Activated CD8-positive, alpha-beta memory T cell treated with anti-CD3 and anti-CD28 coated beads, Interleukin-2, amount 50 U/mL, for 24 hours (primary cell): ENCODE measurements at regions not wholly inside any gene's neighbourhood (a gene's known extent, or its start where the extent isn't known, plus 50 kb on each side); places are given as distances from the start of the nearest gene placed in this dataset.
"Not testable (repeated sequence)": the region's sequence is repeated elsewhere in the genome, so short reads cannot be mapped to it uniquely, and the experiment has no call there.

Experiments used
- DNase-seq: peaks from one replicate; pipeline ENCODE4 v3.0.0-alpha.2; 2020; ENCODE audit errors: extremely low read depth

DNA sequence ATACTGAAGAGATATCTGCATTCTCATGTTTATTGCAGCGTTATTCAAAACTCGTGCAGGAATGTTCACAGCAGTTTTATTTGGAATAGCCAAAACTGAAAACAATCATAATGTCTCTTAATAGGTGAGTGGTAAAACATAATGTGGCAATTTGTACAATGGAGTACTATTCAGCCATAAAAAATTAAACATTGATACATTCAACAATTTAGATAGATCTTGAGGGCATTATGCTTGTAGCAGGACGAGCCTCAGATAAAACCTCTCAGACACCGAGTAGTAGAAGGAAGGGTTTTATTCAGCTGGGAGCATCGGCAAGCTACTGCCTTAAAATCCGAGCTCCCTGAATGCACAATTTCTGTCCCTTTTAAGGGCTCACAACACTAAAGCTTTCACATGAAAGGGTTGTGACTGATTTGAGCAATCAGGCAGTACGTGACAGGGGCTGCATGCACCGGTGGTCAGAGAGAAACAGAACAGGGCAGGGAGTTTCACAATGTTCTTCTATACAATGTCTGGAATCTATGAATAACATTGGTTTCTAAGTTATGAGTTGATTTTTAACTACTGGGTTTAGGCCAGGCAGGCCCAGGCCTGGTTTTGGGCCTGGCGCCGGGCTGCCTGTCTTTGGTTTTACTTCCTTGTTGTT lies 195.3 kb upstream of the PRSS16 start:
- not testable (repeated sequence) for DNase-seq

DNA sequence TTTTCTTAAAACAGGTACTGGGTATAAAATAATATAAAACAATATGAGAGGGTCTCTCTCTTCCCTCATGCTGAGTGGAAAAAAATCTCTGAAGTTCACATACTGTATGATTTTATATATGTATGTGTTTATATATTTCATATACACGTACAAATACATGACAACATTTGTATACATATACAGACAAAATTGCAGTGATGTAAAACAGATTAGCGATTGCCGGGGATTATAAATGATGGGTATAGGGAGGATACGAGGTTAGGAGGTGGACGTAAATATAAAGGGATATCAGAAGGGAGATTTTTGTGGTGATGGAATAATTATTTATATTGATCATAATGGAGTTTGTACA lies 194.8 kb upstream of the PRSS16 start:
- no peak for DNase-seq

DNA sequence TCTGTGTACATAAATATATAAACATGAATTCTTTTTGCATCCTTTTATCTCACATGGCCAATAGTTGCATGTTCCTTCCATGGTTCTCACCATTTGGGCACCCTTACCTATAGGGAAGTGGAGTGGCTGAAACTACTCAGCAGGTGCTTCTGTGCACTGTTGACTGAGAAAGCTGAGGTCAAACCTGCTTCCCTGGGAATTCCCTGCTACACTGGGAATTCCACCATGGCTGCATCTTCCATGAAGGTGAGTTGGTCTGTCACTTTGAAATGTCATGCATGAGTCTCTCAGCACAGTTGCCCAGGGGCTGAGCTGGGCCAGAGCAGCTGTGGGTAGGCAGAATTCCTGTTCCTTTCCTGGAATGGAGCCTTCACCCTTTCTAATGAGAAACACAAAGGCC lies 193.8 kb upstream of the PRSS16 start:
- no peak for DNase-seq

DNA sequence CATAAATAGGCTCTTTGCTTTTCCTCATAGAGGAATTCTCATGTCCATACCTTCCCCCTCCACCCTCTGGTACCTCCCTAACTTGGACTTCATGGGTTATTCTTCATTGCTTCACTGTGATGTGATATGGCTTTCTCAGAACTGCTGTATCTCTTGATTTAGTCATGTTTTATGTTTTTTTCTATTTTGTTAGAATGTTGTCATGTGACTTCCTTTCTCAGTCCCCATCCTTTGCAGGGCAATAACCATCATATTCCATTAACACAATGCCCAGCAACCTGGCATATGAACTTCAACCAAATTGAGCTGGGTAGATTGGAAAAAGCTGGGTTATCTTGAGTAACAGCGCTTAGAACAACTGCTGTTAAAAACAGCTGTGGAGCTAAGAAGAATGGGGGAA lies 190.9 kb upstream of the PRSS16 start:
- no peak for DNase-seq

DNA sequence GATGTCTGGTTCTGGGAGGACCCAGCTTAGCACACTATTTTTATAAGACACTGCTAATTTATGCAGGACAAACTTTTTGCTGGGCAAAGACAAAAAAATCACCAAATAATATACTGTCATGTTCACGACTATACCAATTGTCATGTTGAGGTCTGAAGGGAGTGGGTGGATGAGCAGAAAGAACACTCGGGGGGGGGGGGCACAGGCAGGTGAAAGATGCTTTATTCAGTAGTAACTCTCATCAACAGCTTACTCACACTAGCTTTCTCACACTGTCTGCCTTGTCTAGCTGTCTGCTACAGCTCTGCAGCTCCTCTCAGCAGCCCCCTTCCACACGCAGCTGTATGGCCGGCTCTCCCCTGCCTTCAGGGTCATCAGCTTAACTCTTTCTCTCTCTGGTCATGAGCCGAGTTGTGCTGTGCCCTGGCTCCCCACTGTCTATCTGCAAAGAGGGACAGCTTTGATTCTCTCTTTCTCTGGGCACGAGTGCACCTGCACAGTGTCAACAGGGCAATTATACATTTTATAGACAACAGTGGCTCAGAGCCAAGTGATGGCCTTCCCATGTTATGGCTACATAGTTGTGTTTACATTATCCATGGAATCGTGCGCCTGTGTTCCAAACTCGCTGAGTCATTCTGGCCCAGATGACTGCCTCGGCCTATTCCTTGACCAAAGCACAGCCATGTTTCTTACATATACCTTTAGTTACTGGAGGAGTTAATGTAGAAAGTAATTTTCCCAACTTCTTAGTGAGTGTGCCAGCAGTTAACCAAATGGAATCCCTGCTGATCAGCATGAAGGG lies 187.7 kb upstream of the PRSS16 start:
- no peak for DNase-seq

DNA sequence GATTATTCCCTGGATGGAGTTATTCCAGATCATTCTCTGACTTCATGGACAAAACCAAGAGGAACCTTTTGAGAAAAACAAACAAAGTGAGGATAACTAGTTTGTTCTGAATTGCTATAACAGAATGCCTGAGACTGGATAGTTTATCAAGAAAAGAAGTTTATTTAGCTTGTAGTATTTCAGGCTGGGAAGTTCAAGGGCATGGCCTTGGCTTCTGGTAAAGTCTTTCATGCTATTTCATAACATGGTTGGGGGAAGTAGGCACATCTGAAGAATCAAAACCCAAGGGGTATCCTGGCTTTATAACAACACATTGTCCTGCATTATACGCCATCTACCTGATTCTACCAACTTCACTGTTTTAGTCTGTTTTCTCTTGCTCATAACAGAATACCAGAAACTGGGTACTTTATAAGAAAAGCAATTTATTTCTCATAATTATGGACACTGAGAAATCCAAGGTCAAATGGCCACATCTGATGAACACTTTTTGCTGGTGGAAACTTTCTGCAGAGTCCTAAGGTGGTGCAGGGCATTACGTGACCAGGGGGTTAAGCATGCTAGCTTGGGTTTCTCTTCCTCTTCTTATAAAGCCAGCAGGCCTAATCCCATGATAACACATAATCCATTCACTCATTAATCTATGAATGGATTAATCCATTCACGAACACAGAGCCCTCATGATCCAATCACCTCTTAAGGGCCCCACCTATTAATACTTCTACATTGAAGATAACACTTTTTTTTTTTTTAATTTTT lies 186.1 kb upstream of the PRSS16 start:
- DNase-seq, result no peak

DNA sequence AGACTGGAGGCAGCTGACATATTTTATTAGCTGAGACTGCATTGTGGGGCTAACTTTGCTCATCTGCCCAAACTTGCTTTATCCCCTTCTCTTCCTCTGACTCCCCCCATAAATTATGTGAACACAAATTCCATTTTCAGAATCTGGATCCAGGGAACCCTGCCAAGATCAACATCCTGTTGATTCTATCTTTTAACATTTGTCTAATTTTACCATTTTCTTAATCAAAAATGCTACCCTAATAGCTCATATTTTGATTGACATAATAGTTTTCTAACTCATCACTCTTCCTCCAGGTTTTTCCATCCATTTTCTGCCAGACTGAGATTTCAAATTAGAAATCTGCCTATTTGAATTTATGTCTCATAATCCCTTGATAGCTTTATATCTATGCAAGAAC lies 184.7 kb upstream of the PRSS16 start:
- DNase-seq, result no peak

DNA sequence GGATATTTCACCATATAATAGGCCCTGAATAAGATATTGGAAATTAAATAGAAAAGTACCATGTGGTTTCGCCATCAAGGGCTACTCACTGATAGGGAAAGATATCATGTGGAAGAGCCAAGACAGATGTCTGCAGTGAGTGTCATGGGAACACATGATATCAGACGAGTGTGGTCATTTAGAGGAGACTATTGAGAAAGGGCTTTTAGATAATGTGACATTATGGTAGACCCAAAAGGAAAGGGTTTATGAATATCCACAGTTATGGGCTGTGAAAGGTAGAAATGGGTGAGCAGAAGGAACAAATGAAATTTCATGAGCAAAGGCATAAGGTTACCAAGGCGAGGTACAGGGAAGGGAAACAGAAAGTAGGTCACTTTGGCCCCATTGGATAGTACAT lies 182.3 kb upstream of the PRSS16 start:
- no peak for DNase-seq

DNA sequence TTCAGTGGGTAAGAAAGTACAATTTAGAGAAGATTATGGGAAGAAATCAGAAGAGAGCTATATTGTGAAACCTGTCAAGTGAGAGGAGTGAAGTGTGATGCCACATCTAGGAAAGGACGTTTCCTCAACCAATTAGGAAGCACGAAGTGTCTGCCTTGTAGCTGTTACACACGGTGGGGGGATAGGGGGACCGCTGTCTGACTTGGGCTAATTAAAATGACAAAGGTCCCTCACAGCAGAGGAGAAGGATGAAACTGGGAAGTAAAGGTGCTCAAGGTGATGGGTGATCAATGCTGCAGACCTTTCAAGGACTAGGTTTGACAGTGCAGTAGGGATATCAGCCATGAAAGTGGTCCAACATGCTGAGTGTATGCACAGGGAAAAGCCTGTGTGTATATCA lies 181.1 kb upstream of the PRSS16 start:
- no peak for DNase-seq

DNA sequence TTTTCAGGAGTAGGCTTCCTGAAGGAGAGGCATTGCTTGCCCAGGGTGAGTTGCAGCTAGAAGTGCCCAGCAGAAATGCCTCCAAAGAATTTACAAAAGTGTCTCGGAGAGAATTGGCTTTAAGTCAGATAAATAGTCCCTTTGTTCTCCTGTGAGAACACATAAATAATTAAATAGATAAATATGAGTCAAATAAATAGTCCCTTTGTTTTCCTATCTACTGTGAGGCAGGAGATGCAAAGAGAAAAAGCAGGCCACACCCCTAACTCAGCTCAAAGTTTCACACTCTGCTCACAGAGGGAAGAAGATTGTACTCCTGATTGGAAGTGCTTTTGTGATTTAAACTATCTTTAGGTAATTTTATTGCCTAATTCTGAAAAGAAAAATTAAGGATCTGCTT lies 180.7 kb upstream of the PRSS16 start:
- no peak for DNase-seq

DNA sequence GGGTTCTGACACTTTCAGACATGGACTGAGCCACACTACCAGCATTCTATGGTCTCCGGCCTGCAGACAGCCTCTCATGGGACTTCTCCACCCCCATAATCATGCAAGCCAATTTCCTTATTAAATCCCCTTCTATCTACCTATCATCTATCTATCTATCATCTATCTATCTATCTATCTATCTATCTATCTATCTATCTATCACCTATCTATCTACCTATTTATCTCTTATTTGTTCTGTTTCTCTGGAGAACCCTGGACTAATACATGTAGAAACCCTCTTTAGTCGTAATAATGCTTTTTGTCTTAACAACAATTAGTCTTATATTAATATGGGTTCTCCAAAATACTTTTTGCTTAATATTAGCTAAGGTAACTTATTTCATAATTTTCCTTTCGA lies 174.1 kb upstream of the PRSS16 start:
- DNase-seq, result no peak

DNA sequence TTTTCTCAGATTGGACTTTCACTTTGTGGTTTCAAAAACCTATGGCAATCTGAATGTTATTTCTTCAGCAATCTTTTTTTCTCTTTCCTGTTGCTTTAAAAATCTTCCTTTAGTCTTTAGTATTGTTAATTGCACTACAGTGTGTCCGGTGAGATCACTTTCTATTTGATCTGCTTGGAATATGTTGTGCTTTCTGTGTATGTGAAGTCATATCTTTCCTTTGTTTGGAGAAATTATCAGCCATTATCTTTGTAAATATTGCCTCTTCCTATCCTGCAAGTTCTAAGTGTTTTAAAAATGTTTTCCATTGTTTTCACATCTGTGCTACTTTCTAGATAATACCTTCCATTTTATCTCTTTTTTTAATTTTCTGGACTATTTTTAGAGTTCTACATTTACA lies 171.4 kb upstream of the PRSS16 start:
- DNase-seq, result no peak

DNA sequence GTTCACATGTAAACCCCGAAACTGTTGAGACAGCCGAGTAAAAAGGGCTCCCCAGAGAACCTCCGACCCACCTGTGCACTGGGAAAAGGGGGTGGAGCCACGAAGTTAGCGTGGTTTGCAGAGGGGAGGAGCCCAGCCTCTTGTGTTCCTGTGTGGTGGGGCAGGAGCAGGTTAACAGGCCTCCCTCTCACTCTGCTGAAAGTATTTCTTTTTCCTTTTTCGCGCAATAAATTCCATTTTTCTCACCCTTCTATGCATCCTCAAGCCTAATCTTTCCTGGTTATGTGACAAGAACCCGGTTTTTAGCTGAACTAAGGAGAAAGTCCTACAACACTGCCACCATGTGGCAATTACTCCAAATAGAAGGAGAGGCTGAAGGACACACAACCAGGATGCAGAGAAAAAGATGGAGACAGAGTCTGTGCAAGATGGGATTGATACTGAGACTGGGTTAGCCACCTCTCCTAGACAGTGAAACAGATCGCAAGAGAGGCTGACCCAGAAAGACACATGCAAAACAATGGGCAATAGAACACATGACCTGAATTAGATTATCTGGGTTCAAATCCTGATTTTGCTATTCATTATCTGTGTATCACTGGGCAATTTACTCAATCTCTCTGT lies 168.7 kb upstream of the PRSS16 start:
- no peak for DNase-seq

DNA sequence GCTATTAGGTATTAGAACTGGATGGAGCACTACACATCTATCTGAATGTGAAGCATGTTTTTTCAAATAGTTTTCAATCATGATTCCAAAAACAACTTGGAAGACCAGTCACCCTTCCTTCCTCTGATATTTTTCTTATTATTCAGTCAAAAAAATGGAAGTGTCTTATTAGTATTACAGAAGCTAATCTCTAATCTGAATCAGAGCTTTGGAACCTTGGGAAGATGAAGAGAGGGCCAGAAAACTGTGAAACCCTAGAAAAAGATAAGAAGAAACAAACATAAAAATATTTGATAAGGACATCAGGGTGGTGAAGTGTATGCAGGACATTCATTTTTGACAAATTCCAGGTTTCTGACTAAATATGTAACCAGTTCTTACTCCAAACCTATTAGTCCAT lies 166.3 kb upstream of the PRSS16 start:
- DNase-seq, result no peak

DNA sequence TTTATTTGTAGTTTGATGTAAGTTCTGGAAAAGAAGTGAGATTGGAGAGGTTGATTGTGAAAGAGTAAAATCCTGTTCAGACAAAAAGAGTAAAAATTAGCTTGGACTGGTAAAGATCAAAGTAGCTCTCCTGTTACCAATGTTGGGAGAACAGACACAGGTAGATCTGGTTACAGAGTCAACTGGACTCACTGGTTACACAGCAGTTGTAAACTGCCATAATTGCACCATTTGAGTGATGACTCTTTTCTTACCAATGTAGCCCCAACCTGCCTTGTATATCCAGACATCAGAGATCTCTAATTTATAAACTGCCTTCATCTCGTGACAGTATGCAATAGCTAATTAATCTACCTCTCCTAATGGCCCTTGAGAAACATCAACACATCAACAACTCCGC lies 165.6 kb upstream of the PRSS16 start:
- no peak for DNase-seq

DNA sequence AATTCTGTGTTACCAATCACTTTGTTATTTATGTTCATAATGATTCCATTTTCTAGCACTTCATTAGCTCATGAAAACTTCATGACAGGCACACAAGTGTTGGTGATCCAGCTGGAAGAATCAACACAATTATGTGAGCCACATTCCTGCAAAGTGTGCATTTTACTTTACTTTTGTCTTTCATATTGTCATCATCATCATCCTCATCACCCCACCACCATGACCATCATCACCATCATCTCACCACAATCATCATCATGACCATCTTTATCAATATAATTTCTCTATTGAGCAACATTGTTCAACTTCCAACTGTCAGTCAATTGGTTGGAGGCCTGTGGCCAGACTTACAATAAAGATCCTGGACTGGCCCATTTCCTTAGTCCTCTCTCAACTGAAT lies 159.4 kb upstream of the PRSS16 start:
- no peak for DNase-seq

DNA sequence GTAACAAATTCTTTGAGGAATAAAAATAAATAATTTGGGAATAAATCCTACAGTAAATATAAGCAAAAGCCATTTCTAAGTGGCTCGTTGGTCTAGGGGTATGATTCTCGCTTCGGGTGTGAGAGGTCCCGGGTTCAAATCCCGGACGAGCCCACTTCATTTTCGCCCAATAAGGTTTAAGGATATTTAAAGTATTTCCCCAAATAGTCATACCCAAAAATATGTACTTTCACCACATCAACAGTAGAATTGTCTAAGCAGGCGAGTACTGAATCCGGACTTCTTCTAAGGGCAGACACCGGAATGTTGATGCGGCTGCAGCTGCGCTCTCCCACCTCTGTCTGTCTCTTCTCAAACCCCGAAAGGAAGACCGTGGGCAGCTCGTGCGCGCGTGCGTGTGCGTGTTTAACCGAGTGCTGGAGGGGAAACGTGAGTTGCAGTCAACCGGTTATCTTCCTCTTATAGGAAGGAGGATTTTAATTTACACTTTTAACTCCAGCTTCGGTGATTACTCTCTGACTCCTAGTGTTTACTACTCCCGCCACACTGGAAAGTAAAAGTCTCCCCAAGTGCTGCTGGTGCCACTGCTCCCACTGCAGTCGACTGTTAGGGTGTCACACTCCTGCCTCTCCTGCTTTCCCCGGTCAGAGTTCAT lies 155.7 kb upstream of the PRSS16 start:
- no peak for DNase-seq

DNA sequence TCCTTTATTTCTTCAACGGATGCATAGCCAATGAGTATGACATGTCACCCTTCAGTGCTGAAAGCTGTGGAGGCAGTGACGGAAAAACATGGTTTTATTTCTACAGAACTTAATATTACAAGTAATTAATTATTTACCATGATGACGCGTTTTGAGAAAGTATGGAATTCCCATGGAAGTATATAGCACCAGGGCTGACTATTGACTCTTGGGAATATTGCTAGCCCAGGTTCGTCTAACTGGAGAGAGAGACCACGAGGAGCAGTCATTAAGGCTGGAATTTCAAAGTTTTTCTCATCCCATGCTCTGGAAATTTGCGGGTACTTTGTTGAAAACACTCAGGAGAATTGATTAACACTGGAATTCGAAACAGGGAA lies 155.2 kb upstream of the PRSS16 start:
- DNase-seq, result no peak

DNA sequence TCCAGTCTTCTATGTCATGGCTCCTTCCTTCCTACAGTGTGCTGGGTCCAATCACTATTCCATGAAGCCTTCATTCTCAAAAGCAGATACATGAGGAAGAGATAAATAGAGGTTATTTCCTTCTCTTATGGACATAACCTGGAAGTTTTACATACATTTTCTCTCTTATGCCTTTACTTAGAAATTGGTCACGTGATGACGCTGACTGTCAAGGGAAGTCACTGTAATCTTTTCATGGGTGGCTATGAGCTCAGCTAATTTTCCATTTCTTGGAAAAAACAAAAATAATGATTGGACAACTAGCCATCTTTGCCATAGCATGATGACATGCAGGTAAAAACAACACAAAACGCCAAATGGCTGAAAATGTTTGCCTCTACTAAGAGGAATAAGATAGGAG lies 151.6 kb upstream of the PRSS16 start:
- DNase-seq, result no peak

DNA sequence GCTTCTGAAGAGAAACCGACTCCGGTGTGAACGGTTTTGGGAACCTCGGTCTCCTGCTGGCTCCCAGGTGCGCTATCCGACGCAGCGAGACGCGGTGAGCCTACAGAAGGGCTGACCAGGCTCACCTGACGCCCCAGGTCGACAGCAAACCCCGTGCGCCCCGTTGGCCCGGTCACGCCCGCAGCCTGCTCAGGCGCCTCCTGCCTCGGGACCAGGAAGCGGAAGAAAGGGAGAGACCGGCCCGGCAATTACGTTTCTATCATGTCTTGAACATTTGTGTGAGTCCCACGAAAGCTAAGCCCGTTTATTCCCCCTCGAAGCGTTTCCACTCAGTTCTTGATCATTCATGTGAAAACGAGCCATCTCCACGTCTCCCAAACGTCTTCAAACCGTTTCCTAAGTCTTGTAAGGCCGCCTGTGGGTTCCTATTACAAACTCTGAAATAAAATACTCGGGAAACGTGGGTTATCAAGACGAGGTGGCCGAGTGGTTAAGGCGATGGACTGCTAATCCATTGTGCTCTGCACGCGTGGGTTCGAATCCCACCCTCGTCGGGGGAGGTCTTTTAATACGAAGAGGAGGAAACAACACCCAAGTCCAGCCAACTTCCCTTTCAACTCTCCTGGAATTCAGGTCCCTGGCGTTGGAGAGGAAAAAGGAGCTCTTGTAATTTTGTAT lies 150.5 kb upstream of the PRSS16 start:
- peak; percentile 39 for DNase-seq

DNA sequence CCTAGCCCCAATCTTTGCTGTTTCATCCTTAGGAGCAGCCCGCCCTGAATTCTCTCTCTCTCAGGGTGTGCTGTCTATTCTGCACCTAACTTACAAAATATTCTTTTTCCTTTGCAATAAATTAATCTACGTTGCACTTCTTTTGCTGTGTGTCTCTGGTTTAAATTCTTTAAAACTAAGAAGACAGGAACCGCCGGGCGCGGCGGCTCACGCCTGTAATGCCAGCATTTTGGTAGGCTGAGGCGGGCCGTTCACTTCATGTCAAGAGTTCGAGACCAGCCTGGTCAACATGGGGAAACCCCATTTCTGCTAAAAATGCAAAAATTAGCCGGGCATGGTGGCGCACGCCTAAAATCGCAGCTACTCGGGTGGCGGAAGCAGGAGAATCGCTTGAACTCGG lies 148.5 kb upstream of the PRSS16 start:
- DNase-seq, result no peak

DNA sequence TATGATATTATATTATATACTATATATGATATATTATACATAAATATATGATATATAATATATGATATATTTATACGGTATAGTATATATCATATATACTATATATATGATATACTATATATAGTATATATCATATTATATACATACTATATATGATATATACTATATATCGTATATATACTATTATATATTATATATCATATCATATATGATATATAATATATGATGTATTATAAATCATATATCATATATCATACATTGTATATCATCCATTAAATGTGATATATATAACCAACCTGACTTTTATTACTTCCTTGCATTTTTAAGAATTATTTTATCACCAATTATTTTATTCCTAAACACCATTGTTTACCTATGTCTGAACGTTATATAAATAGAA lies 146.6 kb upstream of the PRSS16 start:
- no peak for DNase-seq
